HFFc6 (cell line): ENCODE measurements at regions not wholly inside any gene's neighbourhood (a gene's known extent, or its start where the extent isn't known, plus 50 kb on each side); places are given as distances from the start of the nearest gene placed in this dataset.

ENCODE experiments used
- DNase-seq: peaks from one replicate; pipeline ENCODE4 v3.0.0-alpha.2; 2018
- H3K27ac Mint-ChIP-seq: 2 replicates; pipeline ENCODE4 v1.8.0; 2020; ENCODE audit warnings: mild to moderate bottlenecking, mixed read lengths
- H3K27me3 Mint-ChIP-seq: 2 replicates; pipeline ENCODE4 v1.8.0; 2021; ENCODE audit warnings: mild to moderate bottlenecking, moderate library complexity, mixed read lengths; ENCODE audit not compliant: insufficient read depth
- H3K36me3 Mint-ChIP-seq: 2 replicates; pipeline ENCODE4 v1.8.0; 2021; ENCODE audit warnings: low read depth, mixed read lengths
- H3K4me1 Mint-ChIP-seq: 2 replicates; pipeline ENCODE4 v1.8.0; 2020; ENCODE audit warnings: low read depth, mixed read lengths
- H3K4me3 Mint-ChIP-seq: 2 replicates; pipeline ENCODE4 v1.8.0; 2020; ENCODE audit warnings: mild to moderate bottlenecking, moderate library complexity, mixed read lengths
- H3K9me3 Mint-ChIP-seq: 2 replicates; pipeline ENCODE4 v1.8.0; 2020; ENCODE audit warnings: mild to moderate bottlenecking, mixed read lengths
- TF ChIP-seq, protein P1 (sequence below): fragments of 200-600 bp; sonication (generic); IDR thresholded peaks from 2 replicates; pipeline ENCODE4 v1.5.0; 2021; ENCODE audit warnings: antibody characterized with exemption, mild to moderate bottlenecking

DNA sequence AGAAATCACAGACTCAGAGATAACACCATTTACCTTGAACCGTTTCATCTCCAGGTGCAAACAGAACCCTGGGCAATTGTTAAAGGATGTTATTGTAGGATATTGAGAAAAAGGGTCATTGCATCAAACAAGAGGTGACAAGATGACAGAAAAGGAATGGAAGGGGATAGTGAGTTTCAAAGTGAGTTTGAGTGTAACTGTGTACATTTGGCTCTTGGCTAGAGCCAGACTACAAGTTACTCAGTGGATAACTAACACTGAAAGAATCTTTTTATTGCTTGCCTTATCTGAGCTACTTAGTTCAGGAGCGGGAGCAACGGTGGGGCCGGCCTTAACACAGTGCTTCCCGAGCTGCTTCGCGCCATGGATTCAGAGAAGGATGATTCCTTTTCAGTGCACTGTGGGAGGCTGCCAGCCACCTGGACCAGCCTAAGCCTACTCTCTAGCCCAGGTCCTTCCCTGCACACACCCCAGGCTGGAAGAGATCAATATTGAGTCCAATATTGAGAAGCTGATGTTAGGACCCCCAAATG, 193.4 kb downstream of the ATPSCKMT start:
- TF ChIP-seq, protein P1, sequence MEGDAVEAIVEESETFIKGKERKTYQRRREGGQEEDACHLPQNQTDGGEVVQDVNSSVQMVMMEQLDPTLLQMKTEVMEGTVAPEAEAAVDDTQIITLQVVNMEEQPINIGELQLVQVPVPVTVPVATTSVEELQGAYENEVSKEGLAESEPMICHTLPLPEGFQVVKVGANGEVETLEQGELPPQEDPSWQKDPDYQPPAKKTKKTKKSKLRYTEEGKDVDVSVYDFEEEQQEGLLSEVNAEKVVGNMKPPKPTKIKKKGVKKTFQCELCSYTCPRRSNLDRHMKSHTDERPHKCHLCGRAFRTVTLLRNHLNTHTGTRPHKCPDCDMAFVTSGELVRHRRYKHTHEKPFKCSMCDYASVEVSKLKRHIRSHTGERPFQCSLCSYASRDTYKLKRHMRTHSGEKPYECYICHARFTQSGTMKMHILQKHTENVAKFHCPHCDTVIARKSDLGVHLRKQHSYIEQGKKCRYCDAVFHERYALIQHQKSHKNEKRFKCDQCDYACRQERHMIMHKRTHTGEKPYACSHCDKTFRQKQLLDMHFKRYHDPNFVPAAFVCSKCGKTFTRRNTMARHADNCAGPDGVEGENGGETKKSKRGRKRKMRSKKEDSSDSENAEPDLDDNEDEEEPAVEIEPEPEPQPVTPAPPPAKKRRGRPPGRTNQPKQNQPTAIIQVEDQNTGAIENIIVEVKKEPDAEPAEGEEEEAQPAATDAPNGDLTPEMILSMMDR: no peak
- Mint-ChIP-seq H3K36me3 (peaks cover 13% of the 10 kb centered on the region), H3K27me3 (peaks cover 24% of the 10 kb centered on the region; the same call in 1 of the 2 replicates), H3K4me3 (no peak overlapping the region), H3K27ac (no peak overlapping the region), H3K9me3 (peaks cover 18% of the 10 kb centered on the region), H3K4me1 (peaks cover 10% of the 10 kb centered on the region)
- peak; percentile 13 for DNase-seq

DNA sequence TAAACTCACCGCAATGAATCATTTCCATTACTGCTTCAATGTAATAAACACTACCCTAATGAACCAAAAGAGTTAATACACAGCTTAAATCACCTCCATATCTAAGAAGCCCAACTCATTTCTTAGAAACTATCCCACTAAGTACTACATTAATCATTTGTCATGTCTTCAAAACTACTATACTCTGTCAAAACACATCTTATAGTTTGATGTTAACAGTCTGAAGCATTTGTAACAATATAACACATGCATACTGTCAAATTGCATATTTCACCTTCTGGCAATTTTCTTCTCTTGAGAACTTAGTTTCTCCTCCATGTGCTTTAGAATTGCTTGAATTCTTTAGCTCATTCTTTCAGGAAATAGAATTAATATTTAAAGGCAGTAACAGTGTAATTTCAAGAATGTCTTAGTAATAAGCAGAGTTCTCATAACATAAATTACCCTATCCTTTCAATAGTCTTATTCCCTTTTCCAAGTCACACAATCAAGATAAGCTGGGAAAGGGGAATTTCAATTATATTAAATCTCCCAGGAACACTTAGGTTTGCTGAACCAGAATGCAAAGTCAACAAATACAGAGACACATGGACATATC, 199.7 kb downstream of the ATPSCKMT start:
- no peak overlapping the region for H3K27ac Mint-ChIP-seq

DNA sequence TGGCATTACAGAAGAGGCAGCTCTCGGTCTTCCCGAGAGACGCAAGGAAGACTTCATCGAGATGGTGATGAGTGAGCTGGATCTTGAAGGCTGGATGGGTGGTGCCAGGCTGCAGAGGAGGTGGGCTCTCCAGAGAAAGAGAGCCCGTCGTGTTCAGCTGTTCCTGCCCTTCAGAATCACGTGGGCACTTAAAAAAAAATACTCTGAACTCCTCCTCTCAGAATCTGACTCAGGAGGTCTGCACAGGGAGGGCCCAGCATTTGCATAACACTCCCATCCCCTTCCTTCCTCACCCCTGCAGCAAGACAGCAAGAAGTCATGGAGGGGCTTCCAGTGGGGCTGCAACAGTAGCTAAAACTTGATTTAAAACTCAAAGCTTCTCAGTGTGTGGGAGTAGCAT, 203.0 kb downstream of the ATPSCKMT start:
- Mint-ChIP-seq H3K9me3 (peaks cover 13% of the 10 kb centered on the region), H3K27me3 (peaks cover 8% of the 10 kb centered on the region; the same call in 1 of the 2 replicates), H3K4me1 (peaks cover 21% of the 10 kb centered on the region), H3K27ac (no peak overlapping the region), H3K36me3 (peaks cover 6% of the 10 kb centered on the region; the same call in 1 of the 2 replicates), H3K4me3 (no peak overlapping the region)
- no peak for DNase-seq
- TF ChIP-seq, protein P1: no peak

More for the DNA sequence above, 199.7 kb downstream of the ATPSCKMT start:
- H3K9me3 Mint-ChIP-seq: peaks cover 27% of the 10 kb centered on the region
- H3K27me3 Mint-ChIP-seq: peaks cover 7% of the 10 kb centered on the region; the same call in 1 of the 2 replicates
- DNase-seq: peak; percentile 3
- peaks cover 15% of the 10 kb centered on the region for H3K4me1 Mint-ChIP-seq
- TF ChIP-seq, protein P1: no peak
- peaks cover 17% of the 10 kb centered on the region for H3K36me3 Mint-ChIP-seq
- H3K4me3 Mint-ChIP-seq: no peak overlapping the region

DNA sequence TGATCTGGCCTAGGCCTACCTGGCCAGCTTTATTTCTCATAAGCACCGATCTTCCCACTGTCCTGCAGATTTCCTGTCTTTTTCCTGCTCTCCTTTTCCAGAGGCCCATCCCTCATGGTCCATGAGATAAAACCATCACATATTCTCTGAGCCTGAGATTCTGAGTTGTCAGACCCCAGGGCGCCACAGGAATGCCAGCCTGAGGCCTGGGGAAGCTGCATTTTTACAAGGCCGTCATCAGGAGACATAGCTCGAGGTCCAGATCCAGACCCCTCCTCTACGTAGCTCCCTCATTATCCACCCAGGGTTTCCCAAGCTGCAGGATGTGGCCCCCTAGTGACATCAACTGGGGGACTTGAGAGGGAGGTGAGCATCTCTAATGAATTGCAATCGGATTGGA, 204.3 kb downstream of the ATPSCKMT start:
- Mint-ChIP-seq H3K27me3 (peaks cover 8% of the 10 kb centered on the region; the same call in 1 of the 2 replicates), H3K27ac (no peak overlapping the region), H3K9me3 (no peaks in the 10 kb centered on the region; the same call in 1 of the 2 replicates), H3K4me3 (no peak overlapping the region), H3K4me1 (peaks cover 18% of the 10 kb centered on the region), H3K36me3 (no peaks in the 10 kb centered on the region; the same call in 1 of the 2 replicates)
- no peak for DNase-seq
- TF ChIP-seq, protein P1: no peak

DNA sequence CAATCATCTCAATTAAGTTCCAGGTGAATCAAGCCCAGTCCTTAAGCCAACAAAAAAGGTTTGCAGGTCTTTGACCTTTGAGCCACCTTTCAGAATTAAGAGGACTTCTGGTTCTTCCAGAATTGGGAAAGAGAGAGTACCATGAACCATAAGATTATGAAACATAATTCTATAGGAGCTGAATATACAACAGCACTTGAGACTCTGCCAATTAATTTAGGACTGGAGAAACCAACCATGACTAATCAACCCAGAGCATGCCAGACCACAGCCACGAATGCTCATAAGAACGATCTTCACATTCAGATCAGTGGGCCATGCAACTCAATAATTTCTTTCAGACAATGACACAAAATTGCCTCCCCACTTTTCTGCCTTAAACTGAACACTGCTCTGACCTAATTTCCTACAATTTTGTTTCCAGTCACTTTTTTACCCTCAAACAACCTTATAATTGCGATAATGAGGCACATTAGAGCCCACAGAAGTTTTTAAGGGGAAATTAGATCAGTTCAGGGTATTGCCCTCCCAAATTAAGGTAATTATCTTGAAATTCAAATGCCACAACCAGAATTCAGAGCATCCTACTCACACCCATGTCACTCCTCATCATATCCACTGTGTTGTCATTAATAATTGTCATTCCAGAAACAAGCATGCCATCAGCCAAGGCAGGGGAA, 213.4 kb downstream of the ATPSCKMT start:
- TF ChIP-seq, protein P1: no peak
- Mint-ChIP-seq H3K4me1 (peaks cover 20% of the 10 kb centered on the region), H3K27me3 (no peaks in the 10 kb centered on the region; the same call in 1 of the 2 replicates), H3K27ac (no peak overlapping the region), H3K4me3 (no peak overlapping the region), H3K36me3 (no peaks in the 10 kb centered on the region), H3K9me3 (no peaks in the 10 kb centered on the region)
- DNase-seq: peak; percentile 20
